ENCODE measurements at regions not wholly inside any gene's neighbourhood (a gene's known extent, or its start where the extent isn't known, plus 50 kb on each side); places are given as distances from the start of the nearest gene placed in this dataset.
"Not testable (repeated sequence)": the region's sequence is repeated elsewhere in the genome, so short reads cannot be mapped to it uniquely, and the experiment has no call there.

GRCh38 chr18:78241535-78242253 is 737.9 kb upstream of the SALL3 start:
- no peak for DNase-seq

- no peak for DNase-seq
Measured at GRCh38 chr18:78242254-78242643, 737.4 kb upstream of the SALL3 start.

GRCh38 chr18:78242806-78243205 is 736.8 kb upstream of the SALL3 start:
- DNase-seq, result no peak

- no peak for DNase-seq
Measured at GRCh38 chr18:78244779-78245178, 734.8 kb upstream of the SALL3 start.

GRCh38 chr18:78245451-78245850 is 734.2 kb upstream of the SALL3 start:
- DNase-seq, result no peak

DNA sequence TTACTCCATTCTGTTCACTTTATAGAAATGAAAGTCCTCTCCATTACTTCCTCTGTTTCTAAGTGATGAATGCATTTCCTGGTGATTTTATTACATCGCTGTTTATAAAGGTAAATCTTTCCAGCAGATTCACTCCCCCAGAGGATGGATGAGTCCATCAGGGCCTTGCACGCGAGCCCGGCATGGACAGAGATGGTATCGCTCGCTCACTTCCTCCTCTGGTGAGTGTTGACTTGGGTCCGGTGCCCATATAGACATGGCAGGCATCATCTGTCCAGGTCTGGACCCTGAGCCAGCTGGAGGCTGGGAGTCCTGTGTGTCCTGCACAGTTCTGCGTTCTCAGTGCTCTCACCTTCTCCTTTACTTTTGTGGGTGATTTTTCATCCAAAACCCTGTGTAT is 733.6 kb upstream of the SALL3 start:
- DNase-seq, result no peak

- DNase-seq, result no peak
Measured at GRCh38 chr18:78246588-78246987, 733.0 kb upstream of the SALL3 start.

DNA sequence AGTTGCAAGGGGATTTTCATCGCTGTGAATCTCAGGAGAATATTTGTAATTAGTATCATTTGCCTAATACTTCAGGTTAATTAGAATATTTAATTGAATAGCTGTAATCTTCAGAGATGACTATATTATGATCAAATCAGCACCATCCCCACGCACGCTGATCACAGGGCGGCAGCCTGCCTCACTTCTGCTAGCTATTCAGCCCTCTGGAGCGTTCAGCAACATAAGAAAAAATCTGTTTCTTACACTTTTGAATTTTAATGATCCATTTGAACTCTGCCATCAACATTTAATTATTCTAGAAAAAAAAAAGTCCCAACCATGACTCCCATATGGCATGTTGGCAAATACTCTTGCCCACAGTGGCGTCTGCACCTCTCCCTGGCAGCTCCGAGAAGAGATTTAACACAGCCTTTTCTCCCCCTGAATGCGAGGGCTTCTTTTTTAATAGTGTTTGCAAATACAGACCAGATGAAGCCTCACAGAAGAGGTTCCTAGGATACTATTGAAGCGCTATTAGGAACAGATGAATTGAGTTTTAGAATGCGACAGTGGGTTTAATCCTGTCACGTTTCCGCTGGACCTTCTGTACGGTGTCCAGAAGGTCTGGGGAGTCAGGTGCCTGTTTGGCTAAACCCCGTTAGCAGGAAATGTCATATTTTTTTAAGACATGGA is 731.9 kb upstream of the SALL3 start:
- no peak for DNase-seq

- no peak for DNase-seq
Measured at GRCh38 chr18:78255013-78255412, 724.6 kb upstream of the SALL3 start.

DNA sequence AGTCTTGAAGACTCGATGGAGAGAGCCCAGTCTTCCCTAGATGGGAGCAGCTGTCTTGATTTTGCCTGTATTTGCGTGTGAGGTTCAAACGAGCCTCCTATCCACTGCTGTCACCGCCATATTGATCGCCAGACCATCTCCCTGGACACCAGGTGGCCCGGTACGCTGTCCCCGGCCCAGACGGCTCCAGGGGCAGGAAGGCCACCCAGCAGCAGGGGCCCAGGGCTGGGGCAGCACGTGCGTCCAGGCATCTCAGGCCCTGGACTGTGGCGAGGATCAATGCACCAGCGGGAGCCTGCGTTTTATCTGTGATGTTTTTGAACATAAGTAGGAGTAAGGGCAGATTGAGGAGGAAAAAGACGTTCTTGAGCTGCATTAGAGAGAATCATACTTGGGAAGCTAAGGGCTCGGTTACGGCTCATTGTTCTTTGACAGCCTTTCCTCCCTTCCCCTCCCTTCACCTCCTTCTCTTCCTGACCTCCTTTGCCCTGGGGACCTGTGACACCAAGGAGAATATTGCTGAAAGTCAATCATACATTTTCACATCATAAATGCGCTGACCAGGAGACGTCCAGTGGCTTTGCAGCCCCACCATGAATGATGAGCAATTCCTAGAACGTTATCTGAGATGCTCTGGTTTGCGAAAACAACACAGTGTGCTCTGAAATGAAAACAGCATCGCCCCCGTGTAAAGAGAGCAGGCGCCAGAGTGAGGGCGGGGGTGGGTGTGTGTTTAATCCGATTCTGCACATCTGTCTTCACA is 711.2 kb upstream of the SALL3 start:
- DNase-seq, result no peak

- DNase-seq, result no peak
Measured at GRCh38 chr18:78271790-78272189, 707.8 kb upstream of the SALL3 start.

DNA sequence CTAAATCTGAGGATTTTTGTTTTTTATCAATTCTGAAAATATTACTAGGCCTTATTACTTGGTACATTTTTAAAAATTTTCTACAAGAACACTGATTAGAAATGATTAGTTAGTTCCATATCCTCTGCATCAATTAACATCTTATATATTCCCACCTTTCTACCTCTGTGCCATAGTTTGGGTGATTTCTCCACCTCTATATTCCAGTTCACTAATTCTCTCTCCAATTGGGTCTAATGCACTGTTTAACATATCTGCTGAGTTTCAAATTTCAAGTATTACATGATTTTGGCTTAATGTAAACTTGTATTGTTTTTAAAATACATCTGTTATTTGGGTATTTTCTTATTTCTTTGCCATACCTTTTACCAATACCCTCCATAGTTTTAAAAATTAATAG is 705.7 kb upstream of the SALL3 start:
- no peak for DNase-seq

- DNase-seq, result not testable (repeated sequence)
Measured at GRCh38 chr18:78283425-78283824, 696.2 kb upstream of the SALL3 start.

- no peak for DNase-seq
Measured at GRCh38 chr18:78292618-78293380, 686.8 kb upstream of the SALL3 start.

DNA sequence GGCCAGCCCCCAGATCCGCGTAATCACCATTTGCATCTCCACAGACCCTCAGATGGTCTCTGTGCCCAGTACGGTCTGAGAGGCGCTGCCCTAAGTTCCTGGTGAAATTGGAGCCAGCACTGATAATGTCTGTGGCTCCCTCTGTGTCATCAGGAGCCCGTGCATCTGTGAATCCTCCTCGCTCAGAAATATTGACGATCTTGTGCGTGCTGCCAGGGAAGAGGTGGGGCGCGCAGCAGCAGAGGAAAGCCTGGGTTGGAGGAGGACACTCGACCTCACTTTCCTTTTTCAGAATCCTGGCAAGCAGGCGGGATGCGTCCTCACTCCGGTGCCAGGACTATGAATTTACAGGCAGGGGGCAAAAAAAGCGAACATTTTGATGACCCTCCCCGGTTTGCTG is 686.1 kb upstream of the SALL3 start:
- no peak for DNase-seq

GRCh38 chr18:78293940-78294541 is 685.6 kb upstream of the SALL3 start:
- no peak for DNase-seq

- DNase-seq, result no peak
Measured at GRCh38 chr18:78295262-78295661, 684.4 kb upstream of the SALL3 start.

- DNase-seq, result no peak
Measured at GRCh38 chr18:78296166-78296565, 683.5 kb upstream of the SALL3 start.

DNA sequence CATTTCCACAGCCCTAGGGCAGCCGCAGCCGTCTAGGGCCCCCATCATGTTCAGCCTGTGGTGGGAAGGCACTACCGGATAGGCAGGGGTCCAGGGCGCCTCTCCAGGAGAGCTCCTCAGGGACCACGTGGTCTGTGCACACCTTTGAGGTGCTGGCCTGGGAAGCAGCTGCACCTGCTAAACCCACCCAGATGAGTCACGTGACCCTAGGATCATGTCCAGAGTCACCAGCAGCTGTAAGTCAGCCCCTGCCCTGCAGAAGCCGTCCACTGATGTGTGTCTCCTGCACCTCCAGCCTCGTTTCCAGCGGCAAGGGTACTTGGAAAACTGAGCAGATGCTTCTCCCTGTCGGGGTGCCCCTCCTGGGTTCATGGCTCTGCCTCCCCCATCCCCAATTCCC is 682.6 kb upstream of the SALL3 start:
- DNase-seq, result no peak

DNA sequence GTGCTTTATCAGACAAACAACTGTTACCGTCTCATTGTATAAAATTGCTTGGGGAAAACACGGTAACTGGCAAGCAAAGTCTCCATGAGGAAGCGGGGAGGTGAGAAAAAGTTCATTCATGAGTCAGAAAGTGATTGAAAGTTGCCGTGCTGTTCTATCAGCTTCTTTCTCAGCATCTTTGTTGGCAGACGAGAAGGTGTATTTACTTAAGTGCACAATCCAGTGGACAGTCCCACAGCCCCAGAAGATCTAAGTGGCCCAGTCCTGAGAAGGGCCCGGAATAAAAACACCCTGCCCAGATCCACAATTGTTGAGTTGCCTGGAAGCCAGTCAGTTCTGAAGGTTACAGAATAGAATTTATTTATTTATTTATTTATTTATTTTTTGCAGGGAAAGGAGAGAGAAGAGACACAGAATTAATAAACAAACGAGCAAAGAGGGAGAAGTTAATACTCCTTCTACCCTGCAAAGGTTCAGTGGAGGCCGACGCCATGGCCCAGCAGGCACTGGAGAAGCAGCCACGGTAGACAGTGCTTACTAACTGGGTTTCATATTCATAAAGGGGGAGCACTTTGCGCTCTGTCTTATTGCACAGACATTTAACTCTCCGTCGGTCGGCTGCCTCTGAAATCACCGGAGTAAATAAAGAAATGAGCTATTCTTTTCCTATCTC is 676.0 kb upstream of the SALL3 start:
- DNase-seq, result no peak

DNA sequence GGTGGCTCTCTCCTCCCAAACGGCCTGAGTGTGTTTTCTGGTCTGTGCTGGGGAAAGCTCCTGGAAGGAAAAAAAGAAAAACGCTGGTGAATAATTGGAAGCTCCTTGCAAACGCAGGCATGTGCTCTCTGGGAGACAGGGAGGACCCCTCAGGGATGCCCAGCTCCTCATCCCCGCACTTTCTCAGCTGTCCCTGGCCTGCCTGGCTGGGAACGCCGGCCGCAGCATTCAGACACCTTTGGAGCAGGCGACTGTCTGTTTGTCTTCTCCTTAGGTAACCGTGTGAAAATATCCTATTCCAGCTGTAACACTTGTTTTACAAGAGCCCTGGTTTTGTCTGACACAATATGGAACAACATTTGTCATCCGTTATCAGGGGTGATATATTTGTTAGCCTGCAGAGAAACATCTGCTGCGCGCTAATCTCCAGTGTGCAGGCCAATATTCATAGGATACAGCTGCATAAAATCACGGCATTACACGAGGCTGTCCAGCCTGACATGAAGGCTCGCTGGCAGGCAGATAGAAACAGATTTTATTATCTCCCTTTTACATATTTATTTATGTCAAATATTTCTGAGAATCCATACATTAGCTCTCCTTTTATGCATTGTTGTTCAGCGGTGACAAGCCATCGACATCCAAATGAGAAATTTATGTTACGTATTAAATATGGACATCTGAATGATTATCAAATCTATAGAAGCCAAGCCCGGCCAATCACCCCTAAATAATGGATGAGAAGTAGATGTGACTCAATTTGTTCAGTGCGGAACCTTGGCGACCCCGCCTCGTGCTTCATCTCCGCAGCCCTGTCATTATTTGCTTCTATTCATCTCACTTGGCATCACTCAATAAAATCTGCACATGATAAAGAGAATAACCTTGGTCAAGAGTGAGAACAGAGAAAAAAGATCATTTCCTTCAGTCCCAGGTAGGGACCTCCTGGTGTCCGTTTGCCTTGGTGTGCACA is 675.1 kb upstream of the SALL3 start:
- DNase-seq, result no peak
